NCI-H1436 treated with DMSO at 0.1 percent for 48 hours (cell line): ENCODE measurements at regions not wholly inside any gene's neighbourhood (a gene's known extent, or its start where the extent isn't known, plus 50 kb on each side); places are given as distances from the start of the nearest gene placed in this dataset.
"Not testable (repeated sequence)": the region's sequence is repeated elsewhere in the genome, so short reads cannot be mapped to it uniquely, and the experiment has no call there.

ENCODE experiments used
- DNase-seq: peaks from one replicate; lab custom pipeline; 2025; lab: John Stamatoyannopoulos, UW

DNA sequence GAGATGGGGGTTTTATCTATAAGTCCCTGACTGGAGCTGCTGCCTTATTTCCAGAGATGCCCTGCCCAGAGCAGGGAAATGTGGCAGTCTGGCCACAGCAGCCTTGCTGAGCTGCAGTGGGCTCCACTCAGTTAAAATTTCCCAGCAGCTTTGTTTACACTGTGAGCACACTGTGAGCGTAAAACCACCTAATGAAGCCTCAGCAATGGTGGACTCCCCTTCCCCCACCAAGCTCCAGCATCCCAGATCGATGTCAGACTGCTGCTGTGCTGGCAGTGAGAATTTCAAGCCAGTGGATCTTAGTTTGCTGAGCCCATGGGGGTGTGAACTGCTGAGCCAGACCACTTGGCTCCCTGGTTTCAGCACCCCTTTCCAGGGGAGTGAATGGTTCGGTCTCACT is 208.7 kb upstream of the RAI14 start:
- DNase-seq = no peak

- no peak for DNase-seq
Observed at GRCh38 chr5:34449639-34450038, 206.5 kb upstream of the RAI14 start.

DNA sequence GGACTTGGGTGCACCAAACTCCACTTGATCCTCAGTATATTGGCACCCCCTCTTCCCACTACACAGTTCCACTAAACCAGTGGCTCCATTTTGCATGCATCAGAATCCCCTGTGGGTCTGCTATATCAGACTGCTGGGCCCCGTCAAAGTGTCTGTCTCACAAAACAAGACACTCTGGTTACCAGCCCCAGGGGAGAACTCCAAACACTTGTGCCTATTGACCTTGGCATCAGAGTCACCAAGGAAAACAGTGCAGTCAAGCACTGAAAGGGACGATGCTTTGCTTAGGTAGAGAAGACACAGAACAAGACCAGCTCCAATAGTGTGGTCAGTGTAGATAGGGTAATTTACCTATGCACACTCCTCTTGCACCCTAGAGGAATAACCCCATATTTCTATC is 205.8 kb upstream of the RAI14 start:
- DNase-seq = no peak

DNA sequence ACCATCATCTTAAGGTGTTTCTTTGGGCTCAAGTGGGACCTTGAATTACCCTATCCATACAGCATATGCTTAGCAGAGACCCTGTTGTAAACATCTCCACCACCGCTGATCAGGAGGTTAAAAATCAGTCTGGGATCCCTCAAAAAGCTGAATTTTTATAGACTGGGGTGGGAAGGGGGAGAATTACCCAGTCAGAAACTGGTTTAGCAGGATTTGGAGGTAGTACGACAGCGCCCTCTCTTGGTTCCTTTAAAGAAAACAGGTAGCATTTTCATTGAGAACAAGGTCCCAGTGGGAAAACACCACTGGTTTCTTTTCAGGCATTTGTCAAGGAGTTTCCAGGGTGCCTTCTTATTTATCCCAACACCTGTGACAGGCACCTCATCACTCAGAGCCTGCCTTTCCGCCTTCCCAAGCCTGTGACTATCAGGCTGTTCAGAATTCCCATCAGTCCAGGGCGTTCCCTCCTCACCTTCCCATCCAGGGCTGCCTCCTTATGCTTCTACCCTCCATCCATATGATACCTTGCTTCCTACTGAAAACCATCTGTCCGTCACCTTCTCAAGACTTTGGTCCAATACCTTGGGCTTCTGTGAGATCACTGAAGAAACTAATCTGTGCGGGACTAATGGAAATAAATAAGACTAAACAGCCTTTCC is 203.8 kb upstream of the RAI14 start:
- DNase-seq = no peak

- DNase-seq = no peak
Observed at GRCh38 chr5:34455098-34455497, 201.0 kb upstream of the RAI14 start.

- DNase-seq = no peak
Observed at GRCh38 chr5:34459908-34460307, 196.2 kb upstream of the RAI14 start.

GRCh38 chr5:34460496-34460895 is 195.6 kb upstream of the RAI14 start:
- no peak for DNase-seq

- no peak for DNase-seq
Observed at GRCh38 chr5:34464829-34465228, 191.3 kb upstream of the RAI14 start.

GRCh38 chr5:34465301-34465700 is 190.8 kb upstream of the RAI14 start:
- not testable (repeated sequence) for DNase-seq

DNA sequence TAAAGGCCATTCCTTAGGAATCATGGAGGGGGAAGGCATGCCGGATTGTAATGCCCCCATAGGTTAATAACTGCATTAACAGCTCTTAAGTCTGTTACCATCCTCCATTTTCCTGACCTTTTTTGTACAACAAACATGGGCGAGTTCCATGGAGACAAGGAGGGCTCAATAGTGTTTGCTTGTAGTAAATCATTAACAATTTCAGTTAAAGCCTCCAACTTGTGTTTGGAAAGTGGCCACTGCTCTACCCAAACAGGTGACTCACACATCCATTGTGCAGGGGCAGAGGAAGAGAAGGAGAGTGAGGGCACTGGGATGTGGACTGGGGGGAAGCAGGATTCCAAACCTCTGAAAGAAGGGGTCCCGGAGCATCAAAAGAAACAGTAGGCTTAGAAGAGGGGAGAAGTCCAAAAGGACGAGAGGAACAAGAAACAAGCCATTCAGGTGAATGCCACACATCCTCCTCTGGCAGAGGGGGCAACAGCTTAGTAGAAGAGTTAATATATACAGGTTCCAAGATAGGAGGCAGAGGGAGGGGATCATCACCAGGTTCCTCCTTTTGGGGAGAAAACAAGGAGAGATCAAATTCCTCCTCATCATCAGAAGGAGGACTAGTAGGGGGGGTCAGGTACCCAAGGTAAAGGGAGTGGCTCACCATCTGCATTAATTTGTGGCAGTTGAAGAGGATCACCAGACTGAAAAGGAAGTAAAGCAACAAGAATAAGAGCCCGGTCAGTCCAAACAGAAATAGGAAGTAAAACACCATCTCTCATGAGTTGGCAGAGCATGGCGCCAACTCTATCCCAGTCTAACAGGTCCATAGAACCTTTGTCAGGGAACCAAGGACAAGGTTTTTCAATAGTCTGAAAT is 189.4 kb upstream of the RAI14 start:
- DNase-seq = not testable (repeated sequence)

GRCh38 chr5:34467436-34467835 is 188.7 kb upstream of the RAI14 start:
- DNase-seq = no peak

GRCh38 chr5:34467984-34468383 is 188.1 kb upstream of the RAI14 start:
- not testable (repeated sequence) for DNase-seq

GRCh38 chr5:34469971-34470370 is 186.2 kb upstream of the RAI14 start:
- DNase-seq = no peak

- DNase-seq = no peak
Observed at GRCh38 chr5:34474573-34475021, 181.5 kb upstream of the RAI14 start.

GRCh38 chr5:34475249-34475966 is 180.7 kb upstream of the RAI14 start:
- no peak for DNase-seq

- no peak for DNase-seq
Observed at GRCh38 chr5:34476941-34477565, 179.1 kb upstream of the RAI14 start.

GRCh38 chr5:34480810-34481528 is 175.2 kb upstream of the RAI14 start:
- DNase-seq = no peak

- DNase-seq = no peak
Observed at GRCh38 chr5:34483442-34484033, 172.6 kb upstream of the RAI14 start.

GRCh38 chr5:34484216-34484920 is 171.8 kb upstream of the RAI14 start:
- no peak for DNase-seq

DNA sequence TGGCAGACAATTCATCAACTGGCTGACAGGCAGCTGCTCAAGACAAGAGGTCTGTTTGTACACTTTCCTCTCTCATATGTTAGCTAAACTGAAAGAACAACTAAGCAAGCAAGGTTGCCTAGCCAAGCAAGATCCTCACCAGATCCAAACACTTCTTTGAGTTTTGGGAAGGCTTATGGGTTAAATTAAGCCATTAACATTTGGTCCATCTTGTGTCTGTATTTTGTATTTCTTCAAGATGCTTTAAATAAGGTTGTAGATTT is 170.4 kb upstream of the RAI14 start:
- no peak for DNase-seq
